HG03175 (cell line): ENCODE measurements at regions not wholly inside any gene's neighbourhood (a gene's known extent, or its start where the extent isn't known, plus 50 kb on each side); places are given as distances from the start of the nearest gene placed in this dataset.

Experiments
- ATAC-seq: cut with Tn5 transposase; IDR thresholded peaks from one replicate; pipeline ENCODE4 v1.9.1; 2021; ENCODE audit warnings: mild to moderate bottlenecking, moderate library complexity; ENCODE audit not compliant: unreplicated experiment

DNA sequence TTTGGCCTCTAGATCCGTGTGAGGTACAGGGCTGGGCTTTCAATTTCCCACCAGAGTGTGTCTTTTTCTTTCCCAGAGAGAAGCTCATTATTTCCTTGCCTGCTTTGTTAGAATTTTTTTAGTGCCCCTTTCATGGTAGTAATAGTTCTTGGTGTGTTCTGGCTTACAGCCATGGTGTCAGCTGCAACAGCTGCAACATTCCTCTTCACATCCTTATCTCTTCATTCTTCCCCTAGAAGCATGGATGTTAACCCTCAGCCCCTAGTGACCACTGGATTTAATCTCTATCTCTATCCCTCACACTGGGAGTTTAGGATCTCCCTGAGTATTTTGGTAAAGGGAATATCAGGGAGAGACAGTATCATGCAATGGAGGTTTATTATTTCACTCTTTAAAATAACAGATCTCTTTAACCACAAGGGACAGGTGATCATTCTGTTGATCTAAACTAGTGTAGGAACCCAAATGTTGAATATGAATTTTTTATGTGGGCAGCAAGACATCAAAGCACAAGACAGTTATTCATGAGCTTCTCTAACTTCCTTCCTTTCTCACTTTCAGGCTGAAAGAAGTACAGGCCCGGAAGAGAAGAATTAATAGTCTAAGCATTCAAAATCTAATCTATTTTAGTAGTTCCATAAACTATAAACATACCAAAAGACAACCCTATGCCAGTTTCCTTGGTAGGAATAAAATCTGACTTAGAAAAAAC is 160.2 kb downstream of the FAM170A start:
- ATAC-seq: no peak

DNA sequence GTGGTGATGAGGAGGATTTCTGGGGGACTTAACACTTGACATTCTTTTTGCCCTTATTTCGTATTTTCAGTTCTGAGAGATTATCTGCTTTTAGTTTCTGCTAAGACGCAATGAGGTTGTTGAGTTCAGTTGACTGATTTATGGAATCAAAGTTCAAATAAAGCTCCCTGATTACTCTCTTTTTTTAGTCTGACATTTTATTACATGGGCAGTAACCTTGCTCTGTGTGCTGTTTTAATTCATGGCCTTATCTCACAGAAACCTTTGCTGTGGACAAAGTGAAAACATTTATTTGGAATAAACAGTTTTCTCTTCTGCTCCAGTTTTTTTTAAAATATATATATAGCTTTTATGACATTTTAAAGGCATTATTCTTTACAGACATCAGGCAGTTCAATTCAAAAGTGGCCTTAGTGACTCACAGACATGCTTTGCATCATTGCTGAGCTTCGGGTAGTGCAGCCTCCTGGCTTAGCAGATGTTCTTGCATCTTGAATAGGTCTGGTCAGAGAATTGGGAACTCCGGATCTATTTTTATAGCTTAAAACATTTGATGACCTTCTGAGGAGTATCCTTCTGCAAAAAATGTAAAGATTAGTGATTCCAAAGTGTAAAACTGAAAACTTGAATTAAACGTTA is 162.9 kb downstream of the FAM170A start:
- no peak for ATAC-seq

DNA sequence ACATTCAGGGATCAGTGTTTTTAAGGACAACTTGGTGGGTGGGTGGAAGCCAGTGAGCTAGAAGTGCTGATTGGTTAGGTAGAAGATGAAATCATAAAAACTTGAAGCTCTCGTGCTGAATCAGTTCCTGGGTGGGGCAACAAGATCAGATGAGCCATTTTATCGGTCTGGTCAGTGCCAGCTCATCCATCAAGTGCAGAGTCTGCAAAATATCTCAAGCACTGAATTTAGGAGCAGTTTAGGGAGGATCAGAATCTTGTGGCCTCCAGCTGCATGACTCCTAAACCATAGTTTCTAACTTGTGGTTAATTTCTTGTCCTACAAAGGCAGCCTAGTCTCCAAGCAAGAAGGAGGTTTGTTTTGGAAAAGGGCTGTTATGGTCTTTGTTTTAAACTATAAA is 166.4 kb downstream of the FAM170A start:
- ATAC-seq: no peak

DNA sequence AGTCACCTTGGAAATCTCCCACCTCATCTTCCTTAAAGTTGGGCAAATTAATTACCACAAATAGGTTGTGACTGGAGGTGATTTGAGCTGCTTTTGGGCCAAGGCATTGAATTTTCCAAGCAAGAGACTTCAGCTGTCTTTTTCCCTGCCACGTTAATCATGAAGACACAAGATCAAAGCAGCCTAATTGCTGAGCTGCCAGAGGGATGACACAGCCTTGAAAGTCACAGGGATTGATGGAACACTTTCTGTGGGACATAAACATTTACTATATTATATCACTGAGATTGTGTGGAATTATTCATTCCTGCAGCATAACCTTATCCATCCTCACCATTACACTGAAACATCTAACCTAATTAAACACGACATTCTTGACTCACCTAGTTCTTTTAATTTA is 172.2 kb downstream of the FAM170A start:
- ATAC-seq: no peak

DNA sequence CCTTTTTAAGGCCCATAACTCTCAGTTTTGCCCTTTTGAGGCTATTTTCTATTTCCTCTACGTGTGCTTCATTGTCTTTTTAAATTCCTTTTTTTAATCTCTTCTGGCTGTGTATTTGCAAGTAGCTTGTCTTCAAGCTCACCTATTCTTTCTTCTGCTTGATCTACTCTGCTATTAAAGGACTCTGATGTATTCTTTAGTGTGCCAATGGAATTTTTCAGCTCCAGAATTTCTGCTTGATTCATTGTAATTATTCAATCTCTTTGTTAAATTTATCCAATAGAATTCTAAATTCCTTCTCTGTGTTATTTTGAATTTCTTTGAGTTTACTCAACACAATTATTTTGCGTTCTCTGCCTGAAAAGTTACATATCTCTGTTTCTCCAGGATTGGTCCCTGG is 178.7 kb downstream of the FAM170A start:
- ATAC-seq: no peak

DNA sequence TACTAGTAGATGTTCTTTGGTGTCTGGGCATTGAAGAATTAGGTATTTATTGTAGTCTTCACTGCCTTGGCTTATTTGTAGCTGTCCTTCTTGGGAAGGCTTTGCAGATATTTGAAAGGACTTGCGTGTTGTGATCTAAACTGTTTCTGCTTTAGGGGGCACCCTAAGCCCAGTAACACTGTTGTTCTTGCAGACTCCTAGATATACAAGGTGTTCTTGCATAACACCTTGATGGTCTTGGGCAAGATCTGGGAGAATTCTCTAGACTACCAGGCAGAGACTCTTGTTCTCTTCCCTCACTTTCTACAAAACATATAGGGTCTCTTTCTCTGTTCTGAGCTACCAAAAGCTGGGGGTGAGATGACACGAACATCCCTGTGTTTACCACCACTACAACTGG is 179.1 kb downstream of the FAM170A start:
- no peak for ATAC-seq

DNA sequence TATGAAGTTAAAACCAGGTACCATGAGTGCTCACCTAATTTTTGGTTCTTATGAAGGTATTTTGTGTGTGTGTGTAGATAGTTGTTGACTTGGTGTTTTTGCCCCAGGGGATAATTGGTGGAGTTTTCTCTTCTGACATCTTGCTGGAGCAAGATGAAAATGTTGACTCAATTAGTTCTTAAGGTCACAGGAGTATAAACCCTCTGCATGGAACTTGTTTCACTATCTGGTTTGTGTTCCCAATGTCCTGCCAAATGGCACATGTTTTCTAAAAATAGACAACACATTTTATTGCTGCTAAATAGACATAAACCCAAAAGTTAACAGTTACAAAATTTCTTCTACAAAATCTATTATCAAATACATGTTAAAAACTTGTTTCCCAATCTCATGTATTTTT is 180.9 kb downstream of the FAM170A start:
- ATAC-seq: no peak

DNA sequence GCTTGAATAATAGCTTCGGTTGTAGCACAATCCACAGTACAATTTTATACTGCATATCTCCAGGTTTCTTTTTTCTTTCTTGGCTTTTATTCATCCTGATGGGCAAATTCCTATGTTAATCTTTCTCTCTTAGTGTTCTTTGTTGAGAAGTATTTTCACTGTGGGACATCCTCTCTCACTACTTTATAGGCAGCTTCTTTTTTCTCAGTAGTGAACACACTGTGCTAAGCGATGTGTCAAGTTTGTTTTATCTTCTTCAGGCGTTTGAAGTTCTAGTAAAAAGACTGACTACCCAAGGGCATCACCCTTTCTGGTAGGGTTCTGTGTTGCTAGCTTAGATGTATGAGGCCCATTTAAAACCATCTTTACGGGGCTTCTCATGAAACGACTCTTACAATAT is 182.1 kb downstream of the FAM170A start:
- ATAC-seq: no peak

DNA sequence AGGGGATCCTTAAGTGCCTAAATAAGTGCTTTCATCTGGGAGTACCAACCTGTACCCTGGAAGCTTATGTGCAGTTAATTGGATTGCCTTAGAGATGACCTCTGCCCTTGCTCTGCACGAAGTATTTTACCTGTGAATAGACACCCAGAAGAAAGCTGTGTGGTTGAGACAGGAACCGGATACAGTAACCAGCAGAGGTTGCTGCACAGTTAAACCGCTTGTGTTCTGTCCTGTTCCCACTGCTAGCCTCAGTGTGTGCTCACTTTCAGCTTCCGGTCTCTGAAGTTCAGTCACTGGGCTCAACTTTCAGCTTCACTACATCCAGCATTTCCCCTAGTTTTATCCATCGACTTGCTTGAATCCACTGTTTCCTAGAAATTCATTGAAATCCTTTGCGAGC is 185.3 kb downstream of the FAM170A start:
- no peak for ATAC-seq

DNA sequence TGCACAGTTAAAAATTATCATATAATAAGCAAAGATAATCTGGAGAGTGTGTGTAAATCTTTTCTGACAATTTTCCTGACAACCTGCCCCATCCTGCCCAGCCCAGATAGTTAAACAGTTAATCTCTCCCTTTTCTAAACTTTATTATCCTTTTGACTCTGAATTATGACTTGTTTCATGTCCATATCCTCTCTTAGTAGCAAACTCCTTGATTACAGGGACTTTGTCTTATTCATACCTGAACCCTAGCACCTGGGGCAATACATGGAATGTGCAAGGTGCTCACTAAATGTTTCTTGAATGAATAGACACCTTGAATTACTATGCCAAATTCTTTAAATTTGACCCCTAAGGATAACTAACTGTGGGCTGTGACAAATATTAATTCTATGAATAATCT is 186.7 kb downstream of the FAM170A start:
- no peak for ATAC-seq

DNA sequence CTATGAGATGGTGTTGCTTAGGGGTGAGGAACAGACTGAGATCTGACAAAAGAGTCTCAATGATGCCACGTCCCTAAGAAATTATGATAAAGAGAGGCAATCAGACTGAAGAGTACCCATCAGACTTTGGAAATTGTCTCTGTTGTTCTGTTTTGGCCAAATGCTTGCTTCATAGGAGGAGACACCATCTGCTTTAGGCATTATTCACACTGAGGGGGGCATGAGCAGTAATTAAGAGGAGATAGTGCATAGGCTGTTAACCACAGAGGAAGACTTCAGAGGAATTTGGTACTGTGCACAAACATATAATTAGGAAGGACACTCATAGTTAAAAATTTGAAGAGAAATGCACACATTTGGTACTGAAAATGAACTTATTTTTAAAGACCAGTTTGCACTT is 190.7 kb downstream of the FAM170A start:
- no peak for ATAC-seq

DNA sequence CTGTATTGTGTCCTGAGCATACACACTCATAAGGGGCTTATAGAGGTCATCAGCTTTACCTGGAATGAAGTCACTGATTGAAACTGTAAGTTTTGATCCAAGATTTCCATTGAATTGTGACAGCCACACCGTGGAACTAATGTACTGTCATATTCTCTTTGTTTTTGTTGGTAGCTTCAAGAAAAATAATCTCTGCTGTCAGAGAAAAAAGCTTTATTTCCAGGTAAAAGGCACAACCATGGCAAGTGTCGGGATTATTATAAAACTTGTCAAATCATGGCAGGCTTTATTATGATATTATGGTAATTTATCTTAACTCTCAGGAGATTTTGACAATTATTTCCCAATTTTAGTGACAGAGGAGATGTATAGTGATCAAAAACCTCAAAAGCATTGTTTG is 191.2 kb downstream of the FAM170A start:
- no peak for ATAC-seq

DNA sequence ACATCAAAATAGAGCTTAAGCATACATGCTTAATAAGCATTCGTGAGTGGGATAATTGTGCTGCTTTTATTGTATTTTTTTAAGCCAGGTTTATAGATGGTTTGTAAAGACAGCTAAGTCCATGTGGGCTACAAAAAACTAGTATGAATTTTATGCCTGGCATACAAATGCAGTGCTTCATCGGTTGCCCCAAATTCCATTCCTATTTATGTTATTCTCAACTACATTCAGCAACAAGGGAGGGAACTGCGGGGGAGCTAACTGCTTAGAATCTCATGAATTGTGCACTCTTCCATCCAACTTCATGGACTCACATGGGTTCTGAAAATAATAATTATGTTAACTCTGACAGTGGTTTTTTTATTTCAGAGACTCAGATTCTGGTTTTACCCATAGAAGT is 199.2 kb downstream of the FAM170A start:
- ATAC-seq: no peak

DNA sequence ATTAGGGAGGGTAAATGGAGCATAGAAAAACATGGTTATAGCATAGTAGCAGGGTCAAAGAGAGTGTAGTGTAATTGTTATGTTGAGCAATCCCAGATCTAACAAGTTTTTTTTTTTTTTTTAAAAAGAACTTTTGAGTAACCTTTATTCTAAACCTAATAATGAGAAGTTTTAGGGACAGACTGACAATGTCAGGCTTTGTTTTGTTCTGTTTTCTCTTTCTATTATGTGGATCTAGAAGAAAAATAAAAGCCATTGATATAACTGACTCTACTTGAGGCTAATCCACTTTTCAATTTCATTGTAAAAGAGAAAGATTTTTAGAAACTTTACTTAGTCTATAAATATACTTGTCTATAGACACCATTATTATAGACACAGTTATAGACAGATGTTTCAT is 200.0 kb downstream of the FAM170A start:
- ATAC-seq: no peak

DNA sequence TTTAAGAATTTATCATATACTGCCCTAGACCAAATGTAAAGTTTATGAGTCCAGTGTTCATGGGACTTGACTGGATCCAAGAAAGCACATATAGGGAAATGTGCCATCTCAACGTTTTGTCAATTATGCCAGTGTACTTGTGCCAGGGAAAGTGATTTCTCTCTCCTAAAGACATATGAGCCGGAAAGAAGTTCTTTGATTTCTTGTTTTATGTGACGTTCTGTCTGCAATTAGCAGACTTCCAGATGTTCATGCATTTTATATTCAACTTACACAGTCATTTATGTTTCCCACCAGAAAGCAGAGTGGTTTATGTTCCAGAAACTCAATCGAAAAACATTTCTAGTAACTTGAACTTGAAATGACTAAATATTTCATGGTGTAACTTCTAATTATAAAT is 203.8 kb downstream of the FAM170A start:
- ATAC-seq: no peak

DNA sequence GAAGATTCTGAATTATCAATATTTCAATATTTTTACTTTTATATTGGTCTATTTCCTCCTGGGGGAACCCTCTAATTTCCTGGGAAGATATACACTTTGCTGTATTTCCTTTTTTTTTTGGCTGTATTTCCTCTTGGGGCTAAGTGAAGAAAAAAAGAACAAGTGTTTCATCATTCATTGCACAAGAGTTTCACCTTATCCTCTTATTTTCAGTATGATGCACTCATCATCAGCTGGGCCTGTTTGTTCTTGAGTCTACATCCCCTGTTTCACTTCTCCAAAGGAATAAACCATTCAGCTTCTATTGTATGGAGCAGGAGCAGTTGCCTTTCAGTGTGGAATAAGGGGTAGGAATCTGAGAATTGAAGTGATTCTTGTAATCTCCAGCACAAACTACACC is 210.8 kb downstream of the FAM170A start:
- no peak for ATAC-seq

DNA sequence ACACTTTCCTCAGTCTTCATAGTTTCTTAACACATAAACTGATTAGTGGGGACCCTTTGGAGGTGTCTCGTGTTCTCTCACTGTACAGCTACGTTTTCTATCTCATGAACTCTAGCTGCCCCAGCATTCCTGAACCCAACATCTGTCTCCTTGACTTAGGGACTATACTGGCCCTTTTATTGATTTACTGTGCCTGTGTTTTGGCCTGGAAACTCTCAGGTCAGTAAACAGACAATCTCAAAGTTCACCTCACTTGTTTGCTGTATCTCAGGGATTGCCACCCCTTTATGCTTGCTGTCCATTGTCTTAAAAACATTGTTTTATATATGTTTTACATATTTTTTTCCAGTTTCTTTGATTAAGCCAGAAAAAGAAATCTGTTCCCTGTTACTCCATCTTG is 222.8 kb downstream of the FAM170A start:
- ATAC-seq: no peak

DNA sequence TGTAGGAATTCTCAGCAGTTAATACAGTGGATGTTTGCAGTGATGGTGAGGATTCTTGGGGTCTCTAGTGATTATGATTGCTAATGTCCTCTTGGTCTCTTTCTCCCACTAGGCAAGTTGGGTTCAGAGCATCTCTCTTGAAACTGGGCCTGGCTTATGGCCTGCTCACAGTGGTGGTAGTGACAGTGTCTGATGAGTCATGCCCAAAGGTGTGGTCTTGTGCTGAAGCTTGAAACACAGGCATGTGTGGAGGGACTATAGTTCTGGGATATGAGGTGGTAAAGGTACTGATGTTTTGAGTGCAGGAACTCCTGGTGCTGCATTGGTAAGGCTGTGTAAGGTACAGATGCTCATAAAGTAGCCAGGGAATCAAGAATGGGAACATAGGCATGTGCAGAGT is 231.1 kb downstream of the FAM170A start:
- no peak for ATAC-seq

DNA sequence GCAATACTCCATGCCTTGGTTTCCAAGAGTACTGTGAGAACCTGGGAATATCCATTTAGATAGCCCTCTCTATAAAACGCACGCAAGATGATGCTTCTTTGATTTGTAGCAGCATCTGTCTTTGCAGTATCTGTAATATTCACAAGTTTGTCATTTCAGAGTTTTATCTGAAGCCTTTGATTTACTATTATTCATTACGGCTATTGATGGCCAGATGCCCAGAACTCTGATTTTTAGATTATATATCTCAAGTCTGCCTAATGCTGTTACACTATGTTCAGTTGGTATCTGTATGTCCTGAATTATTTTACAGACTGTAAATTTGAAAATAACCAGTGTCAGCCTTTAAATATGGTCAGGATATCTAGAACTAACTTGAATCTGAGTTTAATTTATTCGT is 233.3 kb downstream of the FAM170A start:
- ATAC-seq: no peak

DNA sequence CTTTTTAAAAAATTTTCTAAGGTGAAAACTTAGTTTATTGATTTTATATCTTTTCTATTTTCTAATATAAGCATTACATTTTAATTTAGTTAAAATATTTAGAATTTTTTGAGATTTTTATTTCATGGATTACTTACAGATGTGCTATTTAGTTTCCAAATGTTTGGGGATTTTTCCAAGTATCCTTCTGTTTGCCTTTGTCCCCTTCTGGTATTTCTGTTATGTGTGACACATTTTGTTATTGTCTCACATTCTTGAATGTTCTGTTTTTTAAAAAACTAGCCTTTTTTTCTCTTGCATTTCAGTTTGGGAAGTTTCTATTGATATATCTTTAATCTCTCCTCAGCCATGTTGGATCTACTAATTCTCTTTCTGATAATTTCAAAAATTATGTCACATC is 234.9 kb downstream of the FAM170A start:
- no peak for ATAC-seq

DNA sequence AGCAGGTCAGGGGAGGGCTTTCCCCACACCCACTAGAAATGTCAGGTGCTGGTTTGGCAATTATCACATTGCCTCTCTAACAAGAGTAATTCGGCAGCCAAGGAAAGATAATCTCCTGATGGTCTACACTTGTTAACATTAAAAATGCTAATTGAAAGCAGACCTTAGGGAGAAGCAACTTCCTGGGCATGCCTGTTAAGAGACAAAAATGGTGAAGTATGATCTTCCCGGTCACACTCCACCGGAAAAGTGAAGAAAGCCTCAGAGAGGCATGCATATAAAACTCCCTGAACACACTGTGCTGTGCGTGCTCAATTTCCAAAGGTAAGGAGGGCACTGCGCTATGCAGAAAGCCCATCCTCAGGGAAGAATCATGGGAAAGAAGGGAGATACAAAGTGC is 244.3 kb downstream of the FAM170A start:
- ATAC-seq: no peak

DNA sequence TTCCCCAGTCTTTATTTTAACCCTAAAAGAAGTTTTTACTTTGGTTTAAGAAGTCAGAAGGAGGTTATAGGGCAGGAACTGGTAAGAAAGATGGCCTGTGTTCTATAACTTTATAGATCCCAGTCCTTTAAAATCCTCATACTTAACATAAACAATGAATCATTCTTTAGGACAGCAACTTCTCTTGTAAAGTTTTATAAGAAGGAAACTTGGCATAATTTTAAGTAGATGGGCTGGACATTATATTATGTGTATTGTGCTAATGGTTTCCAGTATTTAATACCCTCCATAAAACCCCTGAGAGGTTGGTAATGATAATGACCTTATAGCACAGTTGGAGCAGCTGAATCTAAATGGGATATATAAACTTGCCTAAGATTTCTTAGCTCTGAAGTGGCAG is 247.2 kb downstream of the FAM170A start:
- ATAC-seq: no peak

DNA sequence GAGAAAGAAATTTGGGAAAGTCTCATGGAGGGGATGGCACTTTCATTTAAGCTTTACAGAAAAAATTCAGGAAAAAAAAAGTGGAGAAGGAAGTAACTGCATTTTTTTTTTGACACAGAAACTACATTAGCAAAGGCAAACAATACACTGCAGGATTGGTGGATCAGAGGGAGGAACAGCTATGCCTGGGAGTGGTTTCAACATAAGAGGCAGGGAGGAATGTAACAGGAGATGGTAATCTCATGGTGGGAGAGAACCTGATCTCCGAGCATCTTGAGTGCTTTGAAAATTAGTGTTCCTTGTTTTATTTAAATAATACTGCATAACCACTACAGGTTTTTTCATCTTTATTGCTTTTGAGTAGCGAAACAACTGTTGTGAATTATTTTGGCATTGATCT is 249.4 kb downstream of the FAM170A start:
- no peak for ATAC-seq
